ENCODE measurements at regions not wholly inside any gene's neighbourhood (a gene's known extent, or its start where the extent isn't known, plus 50 kb on each side); places are given as distances from the start of the nearest gene placed in this dataset.

DNA sequence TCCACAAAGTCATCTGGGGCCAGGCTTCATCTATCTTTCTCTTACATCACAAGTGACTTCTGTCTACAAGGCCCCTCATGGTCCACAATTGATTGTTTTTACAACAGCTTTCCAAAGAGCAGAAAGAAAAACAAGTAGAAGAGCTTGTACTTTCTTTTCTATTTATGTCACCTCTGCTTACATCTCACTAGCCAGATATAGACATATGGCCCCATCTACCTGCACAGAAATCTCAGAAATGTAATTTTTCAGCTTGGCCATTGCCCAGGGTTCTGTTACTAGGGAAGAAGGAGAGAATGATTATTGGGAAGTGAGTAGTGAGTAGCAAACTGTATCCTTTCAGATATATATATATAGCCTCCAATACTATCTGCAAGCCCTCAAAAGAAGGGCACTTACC is 210.5 kb upstream of the PLEKHG7 start:
- intact Hi-C loops (cut with DNase I), result no loop called here
- no peak for ATAC-seq

DNA sequence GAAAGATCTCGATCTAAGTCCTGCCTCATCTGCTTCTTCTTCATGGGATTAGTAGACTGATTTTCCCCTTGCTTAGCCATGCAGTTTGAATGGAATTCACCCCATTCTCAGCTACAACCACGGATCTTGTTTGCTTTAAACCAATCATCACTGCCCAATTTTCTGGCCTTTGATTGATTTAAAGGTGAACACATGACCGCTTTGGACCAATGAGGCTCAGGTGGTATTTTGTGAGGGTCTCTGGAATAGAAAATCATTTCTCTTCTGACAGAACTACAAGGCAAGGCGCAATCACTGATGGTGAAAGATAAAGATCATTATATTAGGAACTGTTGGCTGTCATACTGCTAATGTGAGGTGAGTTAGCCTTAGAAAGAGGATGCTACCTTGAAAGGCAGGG is 213.0 kb upstream of the PLEKHG7 start:
- 92 to 95% (median 95%) methylated on average over 4 of the region's 4 CpGs for WGBS, 4 donors
- TF ChIP-seq, protein P1, sequence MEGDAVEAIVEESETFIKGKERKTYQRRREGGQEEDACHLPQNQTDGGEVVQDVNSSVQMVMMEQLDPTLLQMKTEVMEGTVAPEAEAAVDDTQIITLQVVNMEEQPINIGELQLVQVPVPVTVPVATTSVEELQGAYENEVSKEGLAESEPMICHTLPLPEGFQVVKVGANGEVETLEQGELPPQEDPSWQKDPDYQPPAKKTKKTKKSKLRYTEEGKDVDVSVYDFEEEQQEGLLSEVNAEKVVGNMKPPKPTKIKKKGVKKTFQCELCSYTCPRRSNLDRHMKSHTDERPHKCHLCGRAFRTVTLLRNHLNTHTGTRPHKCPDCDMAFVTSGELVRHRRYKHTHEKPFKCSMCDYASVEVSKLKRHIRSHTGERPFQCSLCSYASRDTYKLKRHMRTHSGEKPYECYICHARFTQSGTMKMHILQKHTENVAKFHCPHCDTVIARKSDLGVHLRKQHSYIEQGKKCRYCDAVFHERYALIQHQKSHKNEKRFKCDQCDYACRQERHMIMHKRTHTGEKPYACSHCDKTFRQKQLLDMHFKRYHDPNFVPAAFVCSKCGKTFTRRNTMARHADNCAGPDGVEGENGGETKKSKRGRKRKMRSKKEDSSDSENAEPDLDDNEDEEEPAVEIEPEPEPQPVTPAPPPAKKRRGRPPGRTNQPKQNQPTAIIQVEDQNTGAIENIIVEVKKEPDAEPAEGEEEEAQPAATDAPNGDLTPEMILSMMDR (IDR thresholded peaks at IDR 0.05), result no peak
- TF ChIP-seq POLR2A (IDR thresholded peaks at IDR 0.05), result no peak
- ATAC-seq, result no peak

More for the DNA sequence above, 210.5 kb upstream of the PLEKHG7 start:
- H3K9me3 ChIP-seq, result peaks cover 0 to 6% (median 0%) of the 10 kb centered on the region in 12 donors
- no peaks in the 10 kb centered on the region for H3K27me3 ChIP-seq
- no peaks in the 10 kb centered on the region for H3K36me3 ChIP-seq
- no peak for DNase-seq
- TF ChIP-seq, protein P1 (IDR thresholded peaks at IDR 0.05), result no peak
- no peak for TF ChIP-seq POLR2A (IDR thresholded peaks at IDR 0.05)
- no peak overlapping the region for H3K4me3 ChIP-seq
- H3K27ac ChIP-seq, result no peak overlapping the region
- H3K4me1 ChIP-seq, result peaks cover 0 to 13% (median 2%) of the 10 kb centered on the region in 12 donors

DNA sequence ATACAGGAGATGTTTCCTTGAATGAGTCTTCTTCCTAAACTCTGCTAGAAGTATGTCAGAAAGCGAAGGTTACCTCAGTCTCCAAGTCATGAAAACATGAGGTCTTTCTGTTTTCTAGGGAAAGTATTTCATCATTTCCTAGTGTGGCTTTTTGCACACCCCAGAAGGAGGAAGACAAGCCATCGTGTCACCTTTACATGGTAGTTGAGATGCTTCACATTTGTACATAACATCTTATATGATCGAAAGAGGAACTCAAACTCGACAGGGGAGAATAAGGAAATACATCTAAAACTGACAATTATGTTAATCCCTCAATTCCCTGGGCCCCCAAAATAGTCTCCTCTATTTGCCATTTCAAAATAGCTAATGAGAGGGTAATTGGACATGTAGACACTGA is 214.1 kb upstream of the PLEKHG7 start:
- TF ChIP-seq, protein P1 (IDR thresholded peaks at IDR 0.05), result no peak
- TF ChIP-seq POLR2A (IDR thresholded peaks at IDR 0.05), result no peak
- no peak for DNase-seq
- Histone ChIP-seq H3K36me3 (no peaks in the 10 kb centered on the region), H3K4me1 (peaks cover 0 to 18% (median 8%) of the 10 kb centered on the region in 12 donors), H3K27ac (no peak overlapping the region), H3K9me3 (peaks cover 0 to 6% (median 0%) of the 10 kb centered on the region in 12 donors), H3K27me3 (no peaks in the 10 kb centered on the region), H3K4me3 (no peak overlapping the region)
- no peak for ATAC-seq
- WGBS, 4 donors, result 87 to 97% (median 91%) methylated on average over 4 of the region's 4 CpGs
- intact Hi-C loops (cut with DNase I), result no loop called here

More for the DNA sequence above, 213.0 kb upstream of the PLEKHG7 start:
- DNase-seq, result no peak
- H3K36me3 ChIP-seq, result no peaks in the 10 kb centered on the region
- intact Hi-C loops (cut with DNase I), result no loop called here
- H3K27me3 ChIP-seq, result no peaks in the 10 kb centered on the region
- H3K4me1 ChIP-seq, result peaks cover 0 to 22% (median 9%) of the 10 kb centered on the region in 12 donors
- no peak overlapping the region for H3K4me3 ChIP-seq
- no peak overlapping the region for H3K27ac ChIP-seq
- peaks cover 0 to 6% (median 0%) of the 10 kb centered on the region in 12 donors for H3K9me3 ChIP-seq

DNA sequence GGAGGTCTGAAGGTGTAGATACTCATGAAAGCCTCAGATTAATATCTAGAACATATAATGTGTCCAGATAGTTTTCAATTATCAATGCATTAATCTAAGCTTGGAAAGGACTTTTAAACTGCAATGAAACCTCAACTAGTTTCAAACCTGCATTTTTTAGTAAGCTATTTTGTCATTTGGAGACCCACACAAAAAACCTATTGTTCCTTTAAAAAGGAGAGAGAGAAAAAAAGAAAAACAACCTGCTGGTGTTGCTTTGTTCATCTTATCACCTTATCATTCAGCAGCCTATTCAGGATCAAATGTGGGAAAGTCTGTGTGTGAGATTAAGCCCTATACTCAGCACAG is 215.7 kb upstream of the PLEKHG7 start:
- peaks cover 0 to 18% (median 8%) of the 10 kb centered on the region in 12 donors for H3K4me1 ChIP-seq
- intact Hi-C loops (cut with DNase I), result no loop called here
- H3K4me3 ChIP-seq, result no peak overlapping the region
- H3K36me3 ChIP-seq, result no peaks in the 10 kb centered on the region
- H3K27ac ChIP-seq, result no peak overlapping the region
- peaks cover 0 to 6% (median 0%) of the 10 kb centered on the region in 12 donors for H3K9me3 ChIP-seq
- no peak for TF ChIP-seq POLR2A (IDR thresholded peaks at IDR 0.05)
- TF ChIP-seq, protein P1 (IDR thresholded peaks at IDR 0.05), result no peak
- DNase-seq (no peak), ATAC-seq (no peak)
- H3K27me3 ChIP-seq, result no peaks in the 10 kb centered on the region

Measured in heart left ventricle (tissue), 16 donors.